HG02610 (cell line): ENCODE measurements at regions not wholly inside any gene's neighbourhood (a gene's known extent, or its start where the extent isn't known, plus 50 kb on each side); places are given as distances from the start of the nearest gene placed in this dataset.

ENCODE experiments used
- ATAC-seq: cut with Tn5 transposase; IDR thresholded peaks from one replicate; pipeline ENCODE4 v1.9.1; 2021; ENCODE audit warnings: mild to moderate bottlenecking, moderate library complexity; ENCODE audit not compliant: unreplicated experiment

- ATAC-seq, result no peak
Measured at GRCh38 chr12:130070126-130070611, 92.1 kb upstream of the FZD10 start.

GRCh38 chr12:130073721-130074120, 88.5 kb upstream of the FZD10 start:
- ATAC-seq, result no peak

- no peak for ATAC-seq
Measured at GRCh38 chr12:130074661-130075406, 87.4 kb upstream of the FZD10 start.

DNA sequence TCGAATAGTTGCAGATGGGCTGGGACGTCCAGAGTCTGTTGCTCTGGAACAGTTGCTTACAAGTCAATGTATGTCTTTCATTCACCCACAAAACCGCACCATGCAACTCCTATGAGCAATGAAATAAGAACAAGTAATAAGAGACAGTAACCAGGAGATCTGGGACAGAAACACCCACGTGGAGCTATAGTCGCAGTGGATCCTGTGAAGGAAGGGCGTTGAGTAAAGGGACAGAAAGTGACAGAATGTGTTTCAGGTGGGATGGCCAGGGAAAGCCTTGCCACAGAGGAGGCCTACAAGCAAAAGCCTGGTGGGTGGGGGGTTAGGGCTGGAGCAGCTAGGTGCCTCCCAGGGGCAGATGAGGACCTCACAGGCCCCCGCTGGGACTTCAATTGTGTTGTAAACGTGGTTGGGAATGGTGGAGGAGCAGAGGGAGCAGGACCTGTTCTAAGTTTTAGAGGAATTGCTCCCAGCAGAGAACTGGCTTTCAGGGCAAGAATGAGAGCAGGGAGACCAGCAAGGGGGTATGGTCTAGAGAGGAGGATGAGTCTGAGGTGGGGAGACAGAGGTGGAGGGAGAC, 86.7 kb upstream of the FZD10 start:
- ATAC-seq, result no peak

- ATAC-seq, result no peak
Measured at GRCh38 chr12:130076126-130076525, 86.1 kb upstream of the FZD10 start.

DNA sequence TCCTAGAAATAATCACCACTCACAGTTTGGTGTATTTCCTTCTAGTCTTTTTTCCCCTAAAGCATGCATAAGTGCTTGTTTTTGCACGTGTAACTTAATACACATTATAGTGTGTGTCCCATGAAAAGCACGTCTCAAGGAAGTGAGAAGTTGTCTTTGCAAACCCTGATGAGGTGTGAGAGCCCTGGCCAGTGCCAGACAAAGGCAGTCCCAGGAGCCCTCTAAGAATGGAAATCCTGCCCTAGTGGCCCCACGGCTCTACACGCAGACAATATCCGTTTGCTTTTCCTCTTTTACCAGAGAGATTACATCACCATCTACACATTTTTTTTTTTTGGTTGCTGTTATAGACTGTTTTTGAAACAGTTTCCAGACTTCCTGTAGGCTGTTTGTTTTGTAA, 85.5 kb upstream of the FZD10 start:
- no peak for ATAC-seq

DNA sequence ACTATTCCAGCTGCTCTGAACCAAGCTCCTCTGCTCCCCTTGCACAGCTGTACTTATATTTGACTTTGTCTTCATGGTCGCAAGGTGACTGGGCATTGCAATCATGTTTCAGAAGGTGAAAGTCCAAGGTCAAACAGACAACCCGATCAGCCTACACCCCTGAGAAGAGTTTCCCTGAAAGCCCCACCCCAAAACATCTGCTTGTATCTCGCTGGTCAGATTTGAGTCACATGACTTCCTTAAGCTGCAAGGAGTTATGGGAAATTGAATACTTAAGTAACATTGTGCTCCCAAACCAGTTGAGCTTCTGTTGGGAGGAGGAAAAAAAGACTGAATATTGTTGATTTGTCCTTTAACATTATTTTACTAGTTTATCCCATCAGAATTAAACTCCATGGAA, 83.4 kb upstream of the FZD10 start:
- no peak for ATAC-seq

DNA sequence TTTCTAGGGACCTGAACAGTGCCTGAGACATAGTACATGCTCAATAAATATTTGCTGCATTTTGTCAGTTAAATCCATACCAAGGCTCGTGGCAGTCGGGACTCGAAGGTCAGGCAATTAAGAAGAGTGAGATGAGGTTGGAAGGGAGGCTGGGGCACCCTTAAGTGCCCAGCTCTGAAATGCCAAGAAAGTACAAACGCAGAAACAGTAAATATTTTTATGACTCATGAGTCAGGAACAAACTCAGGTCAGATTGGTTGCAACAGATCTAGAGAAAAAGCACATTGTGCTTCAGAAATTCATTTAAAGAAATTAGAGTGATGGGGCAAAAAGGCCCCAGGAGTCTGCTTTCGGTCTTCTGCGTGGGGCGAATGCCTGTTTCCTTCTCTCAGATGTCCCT, 83.0 kb upstream of the FZD10 start:
- ATAC-seq, result no peak

- no peak for ATAC-seq
Measured at GRCh38 chr12:130080205-130080604, 82.1 kb upstream of the FZD10 start.

GRCh38 chr12:130081117-130081805, 81.0 kb upstream of the FZD10 start:
- no peak for ATAC-seq

DNA sequence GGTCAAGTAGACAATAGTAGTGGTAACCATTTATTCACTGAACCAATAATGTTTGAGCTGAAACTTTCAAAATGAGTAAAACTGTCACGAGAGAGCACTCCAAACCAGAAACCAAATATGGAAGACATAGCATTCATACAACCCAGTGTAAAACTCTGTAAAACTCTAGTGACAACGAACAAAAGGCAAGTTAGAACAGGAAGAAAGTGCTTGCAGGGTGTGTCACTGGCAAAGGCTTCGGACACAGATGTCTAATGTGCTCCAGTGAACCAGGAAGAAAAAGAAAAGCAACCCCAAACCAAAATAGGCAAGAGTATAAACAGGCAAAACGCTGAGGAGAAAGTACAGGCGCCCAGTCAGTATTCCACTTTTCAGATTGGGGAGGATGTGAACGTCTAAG, 79.3 kb upstream of the FZD10 start:
- no peak for ATAC-seq

DNA sequence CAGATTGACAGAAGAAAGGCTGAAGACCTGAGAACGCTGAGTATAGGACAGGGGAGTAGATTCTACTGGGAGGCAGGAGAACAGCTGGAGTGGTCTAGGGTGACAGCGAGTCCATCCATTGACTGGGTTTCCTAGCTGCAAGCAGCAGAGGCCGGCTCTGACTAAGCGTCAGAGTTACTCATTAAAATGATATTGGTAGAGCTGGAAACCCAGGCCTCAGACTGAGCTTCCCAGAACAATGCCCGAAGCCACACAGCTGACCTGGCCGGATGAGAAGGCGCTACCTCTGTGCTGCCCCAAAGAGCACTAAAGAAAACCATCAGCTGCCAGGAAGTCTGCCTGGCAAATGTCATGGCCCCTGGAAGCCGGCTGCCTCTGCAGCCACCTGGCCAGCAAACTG, 78.5 kb upstream of the FZD10 start:
- no peak for ATAC-seq

GRCh38 chr12:130084359-130084758, 77.9 kb upstream of the FZD10 start:
- no peak for ATAC-seq

DNA sequence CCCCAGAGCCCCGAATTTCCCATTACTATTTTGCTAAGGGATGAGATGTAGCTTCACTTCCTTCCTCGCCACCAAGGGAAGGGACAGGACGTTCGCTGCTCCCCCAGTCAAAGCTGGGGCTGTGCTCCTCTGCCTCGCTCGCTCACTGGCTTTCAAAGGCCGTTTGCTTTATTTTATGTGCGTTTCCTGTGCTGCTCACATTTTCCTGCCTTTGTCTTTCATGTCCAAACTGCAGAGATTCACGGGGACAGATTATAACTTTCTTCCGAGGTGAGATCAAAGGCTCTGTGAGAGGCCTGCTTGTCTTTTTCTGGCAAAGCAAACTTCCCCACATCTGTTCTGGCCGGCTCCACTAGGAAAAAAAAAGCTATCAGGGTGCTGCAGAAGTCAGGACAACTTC, 76.0 kb upstream of the FZD10 start:
- ATAC-seq, result no peak

GRCh38 chr12:130086797-130087196, 75.5 kb upstream of the FZD10 start:
- no peak for ATAC-seq

DNA sequence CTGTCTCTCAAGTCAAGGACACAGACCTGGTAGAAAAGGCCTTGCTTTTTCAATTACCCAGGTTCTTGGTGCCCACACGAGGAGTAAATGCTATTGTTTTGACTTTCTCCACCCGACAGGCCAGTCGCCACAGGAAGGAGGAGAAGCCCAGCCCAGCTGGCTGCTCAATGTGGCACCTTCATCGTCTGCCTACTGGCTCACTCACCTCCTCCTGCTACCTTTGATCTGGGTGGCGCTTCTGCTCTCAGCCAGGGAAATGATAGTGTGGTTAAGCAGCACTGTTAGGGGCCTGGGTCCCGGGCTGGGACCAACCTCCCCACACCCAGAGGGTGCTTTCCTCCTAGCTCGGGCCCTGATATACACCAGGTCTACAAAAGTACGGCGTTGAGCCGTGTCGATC, 75.0 kb upstream of the FZD10 start:
- ATAC-seq, result no peak

GRCh38 chr12:130088504-130088903, 73.8 kb upstream of the FZD10 start:
- no peak for ATAC-seq

GRCh38 chr12:130090542-130090941, 71.7 kb upstream of the FZD10 start:
- ATAC-seq, result no peak

DNA sequence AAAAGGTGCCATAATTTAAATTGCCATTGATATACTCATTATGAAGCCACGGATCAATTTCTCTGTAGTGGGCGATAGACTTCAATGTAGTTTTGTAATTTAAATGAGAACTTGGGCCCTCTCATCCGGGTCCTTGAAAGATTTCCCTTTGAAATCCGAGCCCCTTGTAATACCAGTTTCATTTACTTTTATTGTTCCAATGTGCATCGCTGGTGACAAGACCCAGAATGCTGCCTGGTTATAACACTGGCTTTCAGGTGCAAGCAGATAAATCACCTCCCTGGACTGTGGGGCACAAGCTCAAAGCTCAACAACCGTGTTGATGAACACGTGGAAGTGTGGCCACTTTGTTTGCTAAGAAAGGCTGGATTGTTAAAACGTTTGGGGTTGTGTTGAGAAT, 68.9 kb upstream of the FZD10 start:
- no peak for ATAC-seq

- no peak for ATAC-seq
Measured at GRCh38 chr12:130097342-130097741, 64.9 kb upstream of the FZD10 start.

- no peak for ATAC-seq
Measured at GRCh38 chr12:130097798-130098255, 64.4 kb upstream of the FZD10 start.
